Heart left ventricle (tissue), 13 donors: ENCODE measurements at regions not wholly inside any gene's neighbourhood (a gene's known extent, or its start where the extent isn't known, plus 50 kb on each side); places are given as distances from the start of the nearest gene placed in this dataset.

Experiments
- CTCF ChIP-seq, 12 donors: fragments of 200-600 bp; sonication (generic) in 4 of 12; IDR thresholded peaks; one replicate each; pipeline versions ENCODE4 v1.5.0 to v1.8.0; 2018 to 2022; ENCODE audit warnings: antibody characterized with exemption in 12 of 12, mild to moderate bottlenecking in 5 of 12
- POLR2A ChIP-seq, 2 donors: fragments of 450-650 bp; IDR thresholded peaks; one replicate each; pipeline ENCODE4 v1.6.1; 2017; ENCODE audit warnings: antibody characterized with exemption in 2 of 2, mild to moderate bottlenecking in 2 of 2, moderate library complexity in 2 of 2
- donor health status: ischemic (EF 13 %, LVEDD 7.1; RV severe dilation, severe dysfunction).
- donor health status: DM: no; HTN: yes; CAD: no.
- donor health status: DM: no; HTN: no; CAD: no.
- donor health status: ischemic (EF 25% LVEDD 6.9; RV normal size, moderate dysfunction).
- donor health status: ischemic (EF 25% LVEDD 5.7; RV mildly dilated, moderate dysfunction).
- donor health status: ischemic (EF 35%, LVEDD 5.7; RV mildly dilated, moderate dysfunction).
- donor health status: nonischemic (EF 11% LVEDD 7.7; RV severe dilation, severe dysfunction).
- donor health status: DM: yes; HTN: yes; CAD: no.
- donor health status: PGD.
- donor health status: ischemic (EF 29% LVEDD 5.4; RV normal size, mild dysfunction).
- donor health status: nonischemic (EF 23%, LVEDD 6.1; RV moderate dilation, normal function).

GRCh38 chr13:109383683-109384082 lies 402.7 kb downstream of the IRS2 start:
- TF ChIP-seq CTCF (IDR thresholded peaks at IDR 0.05) = no peak
- TF ChIP-seq POLR2A (IDR thresholded peaks at IDR 0.05) = no peak
